CD4-positive, alpha-beta T cell treated with Interleukin-4 for 4 hours (primary cell): ENCODE measurements at regions not wholly inside any gene's neighbourhood (a gene's known extent, or its start where the extent isn't known, plus 50 kb on each side); places are given as distances from the start of the nearest gene placed in this dataset.

ENCODE experiments used
- DNase-seq: peaks from one replicate; pipeline ENCODE4 v3.0.0-alpha.2; 2020

DNA sequence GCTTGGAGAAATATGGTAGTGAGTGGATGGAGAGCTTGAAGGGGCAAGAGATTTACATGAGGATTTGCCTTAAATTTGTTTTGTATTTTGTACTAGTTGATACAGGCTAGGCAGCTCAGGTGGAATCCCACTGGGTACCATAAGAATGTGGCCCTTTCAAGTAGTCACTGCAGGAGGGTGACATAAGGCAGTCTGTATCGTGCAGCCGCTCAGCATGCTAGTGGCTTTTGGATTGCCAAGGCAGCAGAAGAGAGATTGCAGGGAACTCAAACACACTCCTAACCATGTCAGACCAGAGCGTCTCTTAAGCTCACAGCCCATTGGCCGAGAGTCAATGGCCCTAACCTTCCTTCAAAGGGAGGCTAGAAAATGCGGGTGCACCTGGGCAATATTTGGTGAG lies 420.0 kb downstream of the ADGRL2 start:
- DNase-seq: no peak

GRCh38 chr1:82219841-82220240 lies 419.1 kb downstream of the ADGRL2 start:
- no peak for DNase-seq

DNA sequence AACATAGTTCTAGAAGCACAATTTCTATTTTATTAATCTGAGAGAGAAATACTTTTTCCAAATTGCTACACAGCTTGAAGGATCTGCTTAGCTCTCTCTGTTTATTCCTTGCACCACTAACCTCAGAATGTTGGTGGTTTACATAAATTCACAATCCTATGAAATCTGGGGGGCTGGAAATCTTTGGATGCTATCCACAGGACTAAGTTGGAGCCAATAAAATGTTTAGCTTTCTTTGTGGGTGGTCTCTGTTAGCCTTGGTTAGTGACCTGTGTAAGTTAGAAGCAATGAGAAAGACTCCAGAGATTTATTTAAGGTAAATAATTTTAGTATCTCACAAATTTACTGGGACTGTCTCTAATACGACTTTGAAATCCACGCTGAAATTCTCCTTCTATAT lies 418.1 kb downstream of the ADGRL2 start:
- DNase-seq: no peak

DNA sequence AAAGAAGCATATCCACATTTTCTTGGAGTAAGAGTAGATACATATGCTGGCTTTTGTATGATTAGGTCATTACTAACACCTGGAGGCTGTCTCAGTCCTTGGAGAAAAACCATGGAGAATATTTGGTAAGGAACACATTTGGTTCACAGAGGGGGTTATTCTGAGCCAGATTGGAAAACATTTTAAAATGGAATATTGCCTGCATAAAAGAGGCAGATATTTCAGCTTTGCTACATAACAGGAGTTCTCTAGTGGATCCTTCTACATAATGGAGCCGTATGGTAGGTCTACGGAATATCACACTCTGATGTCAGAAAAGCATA lies 415.1 kb downstream of the ADGRL2 start:
- DNase-seq: no peak

DNA sequence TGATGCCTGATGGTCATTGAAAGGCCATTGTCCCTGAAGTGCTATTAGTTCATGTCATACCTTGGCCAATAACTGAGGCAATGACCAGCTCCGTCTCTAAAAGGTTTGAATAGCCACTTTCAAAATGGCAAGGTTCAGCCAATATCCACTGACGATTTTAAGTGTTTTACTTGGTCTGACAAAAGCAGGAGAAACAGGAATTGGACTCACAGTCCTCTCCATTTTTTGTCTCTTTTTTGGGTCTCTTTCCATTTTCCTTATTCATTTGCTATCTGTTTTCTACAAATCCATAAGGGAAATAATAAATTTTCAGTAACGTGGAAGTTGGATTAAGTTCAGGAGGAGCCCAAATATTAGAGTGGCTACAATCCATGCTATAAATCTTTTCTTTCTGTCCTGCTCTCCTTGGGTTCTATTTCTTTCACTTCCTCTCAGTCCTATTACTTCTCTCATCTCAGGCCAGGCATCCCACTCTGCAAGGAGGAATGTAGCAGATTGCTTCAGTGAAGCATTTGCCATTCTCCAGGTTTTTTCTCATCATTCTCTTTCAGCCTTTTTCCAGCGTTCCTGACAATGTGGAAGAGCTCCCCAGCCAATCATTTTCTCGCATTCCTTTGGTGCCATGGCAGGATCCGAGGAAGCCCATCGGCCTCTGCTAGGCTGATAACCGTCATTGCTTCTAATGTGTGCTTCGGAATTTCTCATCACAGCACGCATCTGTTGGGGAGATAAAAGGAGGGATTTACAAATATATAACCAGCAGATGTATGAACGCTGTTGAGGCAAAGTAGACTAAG lies 414.5 kb downstream of the ADGRL2 start:
- no peak for DNase-seq

DNA sequence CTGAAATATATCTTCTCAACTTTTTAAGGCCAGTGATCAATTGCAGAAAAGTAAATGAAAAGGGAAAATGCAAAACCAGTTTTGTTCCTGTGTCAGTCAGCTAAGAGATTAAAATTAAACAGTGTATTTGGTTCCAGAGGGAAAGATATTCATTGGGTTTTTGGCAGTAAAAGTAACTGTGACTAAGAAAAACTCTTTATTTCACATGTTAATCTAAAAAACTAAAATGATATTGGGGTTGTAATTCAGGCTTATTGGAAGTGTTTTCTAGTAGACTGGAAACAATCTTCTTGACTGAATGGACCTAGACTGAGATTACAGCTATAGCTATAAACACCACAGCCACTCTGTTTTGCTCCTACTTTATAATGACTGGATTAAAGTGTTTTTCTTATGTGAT lies 413.9 kb downstream of the ADGRL2 start:
- DNase-seq: no peak

DNA sequence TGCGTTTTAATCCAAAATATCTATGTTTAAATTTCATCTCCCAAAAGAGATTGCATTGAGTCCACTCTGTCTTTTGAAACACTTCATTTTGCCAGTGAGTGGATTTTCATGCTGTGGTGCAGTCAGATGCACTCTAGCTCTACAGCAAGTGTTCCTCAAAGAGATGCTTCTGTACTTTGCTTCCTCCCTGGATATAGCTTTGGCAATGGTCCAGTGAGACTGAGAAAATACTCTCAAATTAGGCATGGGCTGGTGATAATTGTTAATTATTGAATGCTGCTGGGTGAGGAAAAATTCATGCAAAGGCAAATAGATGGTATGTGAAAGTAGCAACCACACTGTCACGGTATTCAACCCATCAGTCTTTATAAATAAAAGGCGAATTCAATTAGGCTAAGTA lies 396.9 kb downstream of the ADGRL2 start:
- DNase-seq: no peak

DNA sequence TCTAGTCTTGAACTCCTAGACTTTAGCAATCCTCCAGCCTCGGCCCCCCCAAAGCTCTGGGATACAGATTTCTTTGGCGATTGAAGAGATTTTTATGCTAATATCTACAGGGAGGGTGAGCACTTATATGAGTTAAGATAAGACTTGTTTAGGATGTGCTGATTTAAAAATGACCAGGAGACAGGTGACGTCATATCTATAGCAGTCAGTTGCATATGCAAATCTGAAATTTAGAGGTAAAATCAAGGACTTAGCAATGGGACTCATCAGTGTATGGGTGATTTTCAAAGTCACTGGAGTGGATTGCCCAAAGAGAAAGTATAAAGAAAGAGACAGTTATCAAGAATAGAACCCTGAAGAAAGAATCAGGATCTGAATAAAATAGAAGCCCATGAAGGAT lies 394.5 kb downstream of the ADGRL2 start:
- no peak for DNase-seq

DNA sequence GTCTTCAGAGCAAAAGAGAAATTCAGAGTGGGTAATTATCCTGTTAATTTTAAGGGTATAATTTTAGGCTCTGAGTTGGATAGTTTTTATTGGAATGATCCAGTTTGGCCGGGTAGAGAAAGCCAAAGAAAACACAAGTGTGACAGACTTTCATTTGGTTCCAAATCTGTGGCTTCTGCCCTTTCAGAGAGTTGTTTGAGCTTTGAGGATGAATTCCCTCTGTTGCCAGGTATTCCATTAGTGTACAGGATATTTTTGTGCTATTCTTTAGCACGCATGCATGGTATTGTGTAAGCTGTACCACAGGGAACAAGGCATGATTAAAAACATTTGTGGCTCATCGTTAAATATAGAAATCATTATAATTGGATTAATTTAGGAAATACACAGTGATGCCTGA lies 384.4 kb downstream of the ADGRL2 start:
- no peak for DNase-seq

- no peak for DNase-seq
Observed at GRCh38 chr1:82181846-82182245, 381.1 kb downstream of the ADGRL2 start.

DNA sequence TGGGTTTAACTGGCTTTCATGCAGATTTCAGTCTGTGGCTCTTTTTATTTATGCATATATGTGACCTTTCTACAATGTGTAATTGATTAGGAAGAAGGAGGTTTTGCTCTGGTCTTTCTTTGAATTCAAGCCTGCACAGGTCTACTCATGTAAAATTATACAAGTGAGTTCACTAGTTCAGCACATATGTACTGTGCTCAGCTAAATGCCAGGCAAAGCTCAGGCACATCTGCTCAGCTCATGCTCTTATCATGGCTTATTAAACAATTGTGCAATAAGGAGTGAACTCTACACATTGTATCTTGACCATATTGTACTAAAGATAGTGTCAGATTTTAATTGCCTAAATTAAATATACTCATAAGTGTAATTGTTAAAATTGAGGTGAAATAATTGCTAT lies 378.4 kb downstream of the ADGRL2 start:
- no peak for DNase-seq

- no peak for DNase-seq
Observed at GRCh38 chr1:82177192-82177591, 376.5 kb downstream of the ADGRL2 start.

- DNase-seq: no peak
Observed at GRCh38 chr1:82171955-82172354, 371.2 kb downstream of the ADGRL2 start.

DNA sequence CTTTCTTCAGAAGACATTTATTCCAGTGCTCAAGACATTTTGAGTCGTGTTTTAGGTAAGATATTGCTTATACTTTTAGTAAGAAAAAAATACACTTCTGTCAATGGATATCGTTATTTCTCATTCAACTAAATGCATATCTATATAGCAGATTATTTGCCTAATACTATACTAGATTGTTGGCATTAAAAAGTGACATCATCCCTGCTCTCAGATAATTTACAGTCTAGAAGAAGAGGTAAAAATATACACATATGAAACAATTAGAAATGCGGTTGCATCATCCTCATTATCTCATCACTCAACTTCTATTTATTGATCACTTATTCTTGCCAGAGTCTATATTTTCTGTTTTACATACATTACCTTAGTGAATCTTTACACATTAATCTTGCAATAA lies 367.7 kb downstream of the ADGRL2 start:
- no peak for DNase-seq

- DNase-seq: no peak
Observed at GRCh38 chr1:82165304-82165703, 364.6 kb downstream of the ADGRL2 start.

DNA sequence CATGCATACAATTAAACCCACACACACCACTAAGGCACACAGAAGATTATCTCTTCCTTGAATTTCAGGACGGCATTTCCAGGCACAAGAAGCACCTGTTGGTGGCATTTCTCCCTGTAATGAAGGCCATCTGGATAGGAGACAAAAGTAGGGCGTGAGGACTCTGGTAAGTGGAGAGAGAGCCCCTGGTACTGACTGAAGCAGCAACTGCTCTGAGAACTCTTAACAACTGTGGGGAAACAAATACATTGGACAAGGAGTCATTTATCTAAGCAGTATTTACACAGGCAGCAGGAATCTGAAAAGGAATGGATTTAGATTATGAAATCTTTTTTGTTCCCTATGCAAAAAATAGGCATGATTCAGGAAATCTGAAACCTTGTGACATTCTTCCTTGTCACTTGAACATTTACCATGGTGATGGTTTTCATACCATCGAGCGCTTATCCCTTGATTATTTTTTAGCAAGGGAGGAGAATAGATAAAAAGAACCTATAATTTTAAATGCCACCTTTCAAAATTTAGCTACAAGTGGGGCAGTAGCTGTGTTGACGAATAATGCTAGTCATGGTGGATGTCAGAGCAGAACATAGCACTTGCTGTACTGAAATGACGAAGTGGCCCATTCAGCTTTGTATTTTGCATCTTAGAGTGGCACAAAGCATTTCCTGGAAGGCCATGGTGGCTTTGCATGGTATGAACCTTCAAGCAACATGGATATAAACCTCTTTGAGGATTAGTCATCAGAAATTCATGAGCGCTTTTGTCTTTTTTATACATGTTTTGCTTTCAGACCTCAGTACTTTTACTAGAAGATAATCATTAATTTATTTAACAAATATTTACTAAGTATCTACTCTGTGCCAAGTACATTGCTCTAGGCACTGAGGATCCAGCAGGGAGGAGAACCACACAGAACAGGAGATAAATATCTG lies 362.0 kb downstream of the ADGRL2 start:
- no peak for DNase-seq

DNA sequence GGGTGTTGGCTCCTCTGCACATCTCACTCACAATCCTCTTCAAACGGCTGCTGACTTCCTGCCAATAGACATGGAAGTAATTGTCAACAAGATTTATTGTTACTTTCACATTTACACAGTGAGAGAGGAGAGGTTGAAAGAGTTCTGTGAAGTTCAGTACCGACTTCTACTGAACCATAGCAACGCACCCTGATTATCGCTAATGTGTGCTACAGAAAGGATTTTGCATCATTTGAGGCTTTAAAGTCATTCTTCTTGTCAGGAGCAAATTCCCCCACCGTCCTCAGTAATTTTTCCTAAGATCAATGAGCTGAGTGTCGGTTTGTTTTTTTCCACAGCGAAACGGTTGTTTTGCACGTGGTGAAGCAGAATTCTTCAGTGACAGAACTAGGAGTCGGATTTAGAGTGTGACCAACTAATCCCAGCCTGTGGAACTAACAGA lies 361.0 kb downstream of the ADGRL2 start:
- peak; percentile 0 for DNase-seq

GRCh38 chr1:82160903-82161302 lies 360.2 kb downstream of the ADGRL2 start:
- no peak for DNase-seq

DNA sequence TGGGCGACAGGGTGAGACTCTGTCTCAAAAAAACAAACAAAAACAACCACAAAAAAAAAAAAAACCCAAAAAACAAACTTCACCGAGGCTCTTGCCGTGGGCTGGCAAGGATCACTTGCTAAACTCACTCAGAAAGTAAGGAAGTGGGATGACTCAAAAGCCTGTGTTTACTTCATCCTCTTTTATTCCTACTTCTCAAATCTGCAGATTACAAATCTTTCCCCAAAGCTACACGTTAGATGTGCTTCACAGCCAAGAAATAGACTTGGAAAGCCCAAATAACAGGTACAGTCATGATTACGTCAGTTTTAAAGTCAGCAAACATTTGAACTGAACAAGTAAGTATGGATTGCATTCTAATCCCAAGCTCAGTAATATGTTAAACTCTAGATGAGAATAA lies 359.3 kb downstream of the ADGRL2 start:
- no peak for DNase-seq

- DNase-seq: no peak
Observed at GRCh38 chr1:82158981-82159380, 358.2 kb downstream of the ADGRL2 start.

DNA sequence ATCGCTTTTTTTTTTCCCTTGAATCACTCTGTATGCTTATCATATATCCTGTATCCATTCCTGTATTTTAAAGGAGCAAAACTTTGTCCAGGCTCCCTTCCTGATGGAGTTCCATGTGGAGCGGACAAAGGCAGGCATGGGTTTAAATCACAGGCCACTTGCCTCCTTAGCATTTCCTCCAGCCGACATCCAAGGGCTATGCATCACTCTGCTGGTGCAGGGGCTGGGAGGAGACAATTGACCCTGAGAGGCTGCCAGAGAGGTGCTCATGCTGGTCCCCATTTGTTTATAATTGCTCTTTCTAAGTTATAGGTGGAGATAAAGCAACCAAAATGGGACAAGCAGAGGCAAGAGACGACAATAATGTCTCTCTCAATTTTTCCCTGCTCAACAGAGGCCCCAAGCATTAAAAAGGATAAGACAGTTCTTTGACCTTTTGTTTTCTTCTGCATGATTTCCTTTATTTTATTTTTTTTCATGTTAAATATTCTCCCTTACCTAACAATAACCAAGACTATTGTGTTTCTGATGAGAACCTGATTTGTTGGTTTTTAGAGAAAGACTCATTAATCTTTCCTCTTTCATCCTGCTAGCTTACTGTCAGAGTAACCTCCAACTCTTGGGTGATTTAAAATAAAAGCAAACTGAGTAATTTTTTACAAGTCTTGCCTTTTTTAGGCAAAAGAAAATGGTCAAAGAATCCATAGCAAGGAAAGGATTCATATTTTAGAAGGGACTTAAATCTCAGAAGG lies 353.7 kb downstream of the ADGRL2 start:
- DNase-seq: no peak

GRCh38 chr1:82153752-82154151 lies 353.0 kb downstream of the ADGRL2 start:
- no peak for DNase-seq

GRCh38 chr1:82153272-82153629 lies 352.5 kb downstream of the ADGRL2 start:
- no peak for DNase-seq
